Spleen (tissue), 7 donors: ENCODE measurements at regions not wholly inside any gene's neighbourhood (a gene's known extent, or its start where the extent isn't known, plus 50 kb on each side); places are given as distances from the start of the nearest gene placed in this dataset.

ENCODE experiments used
- POLR2A ChIP-seq, 3 donors: fragments of 450-650 bp; IDR thresholded peaks; one replicate each; pipeline ENCODE4 v1.5.1; 2017; ENCODE audit warnings: antibody characterized with exemption in 3 of 3, mild to moderate bottlenecking in 1 of 3
- TF ChIP-seq, protein P1 (sequence below), 11 experiments: fragments of 200-600 bp in 7 of 11; fragments of 450-650 bp in 4 of 11; sonication (generic) in 4 of 11; IDR thresholded peaks in 8 of 11; conservative IDR thresholded peaks in 3 of 11; 1 replicate in 7 of 11; 2 replicates in 4 of 11; pipeline versions ENCODE4 v1.4.0 to v1.8.0; 2016 to 2021; ENCODE audit warnings: antibody characterized with exemption in 11 of 11, inconsistent platforms in 4 of 11, mild to moderate bottlenecking in 1 of 11
- donor health status: DM: no; HTN: no; CAD: no; lungs with moderate emphysema.
- donor health status: DM: no; HTN: no; CAD: no.
- donor health status: DM: no; HTN: no; CAD: no.

DNA sequence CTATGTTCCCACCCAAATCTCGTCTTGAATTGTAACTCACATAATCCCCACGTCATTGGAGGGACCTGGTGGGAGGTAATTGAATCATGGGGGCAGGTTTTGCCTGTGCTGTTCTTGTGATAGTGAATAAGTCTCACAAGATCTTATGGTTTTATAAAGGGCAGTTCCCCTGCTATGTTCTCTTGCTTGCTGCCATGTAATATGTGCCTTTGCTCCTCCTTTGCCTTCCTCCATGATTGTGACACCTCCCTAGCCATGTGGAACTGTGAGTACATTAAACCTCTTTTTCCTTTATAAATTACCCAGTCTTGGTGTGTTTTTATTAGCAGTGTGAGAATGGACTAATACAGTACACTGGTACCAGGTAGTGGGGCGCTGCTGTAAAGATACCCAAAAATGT lies 177.6 kb upstream of the SYT10 start:
- no peak for TF ChIP-seq POLR2A (IDR thresholded peaks at IDR 0.05)
- TF ChIP-seq, protein P1, sequence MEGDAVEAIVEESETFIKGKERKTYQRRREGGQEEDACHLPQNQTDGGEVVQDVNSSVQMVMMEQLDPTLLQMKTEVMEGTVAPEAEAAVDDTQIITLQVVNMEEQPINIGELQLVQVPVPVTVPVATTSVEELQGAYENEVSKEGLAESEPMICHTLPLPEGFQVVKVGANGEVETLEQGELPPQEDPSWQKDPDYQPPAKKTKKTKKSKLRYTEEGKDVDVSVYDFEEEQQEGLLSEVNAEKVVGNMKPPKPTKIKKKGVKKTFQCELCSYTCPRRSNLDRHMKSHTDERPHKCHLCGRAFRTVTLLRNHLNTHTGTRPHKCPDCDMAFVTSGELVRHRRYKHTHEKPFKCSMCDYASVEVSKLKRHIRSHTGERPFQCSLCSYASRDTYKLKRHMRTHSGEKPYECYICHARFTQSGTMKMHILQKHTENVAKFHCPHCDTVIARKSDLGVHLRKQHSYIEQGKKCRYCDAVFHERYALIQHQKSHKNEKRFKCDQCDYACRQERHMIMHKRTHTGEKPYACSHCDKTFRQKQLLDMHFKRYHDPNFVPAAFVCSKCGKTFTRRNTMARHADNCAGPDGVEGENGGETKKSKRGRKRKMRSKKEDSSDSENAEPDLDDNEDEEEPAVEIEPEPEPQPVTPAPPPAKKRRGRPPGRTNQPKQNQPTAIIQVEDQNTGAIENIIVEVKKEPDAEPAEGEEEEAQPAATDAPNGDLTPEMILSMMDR (IDR thresholded peaks at IDR 0.05 in 8 of 11, conservative IDR thresholded peaks at IDR 0.05 in 3 of 11) = no peak
